SK-N-SH treated with all-trans-retinoic acid at 6 μM for 48 hours (cell line): ENCODE measurements at regions not wholly inside any gene's neighbourhood (a gene's known extent, or its start where the extent isn't known, plus 50 kb on each side); places are given as distances from the start of the nearest gene placed in this dataset.

Source experiments
- ATAC-seq: fragments of 200-7000 bp; cut with Tn5 transposase; 3 replicates; pipeline ENCODE4 v1.9.1; 2020; ENCODE audit warnings: mild to moderate bottlenecking, moderate library complexity
- ARNTL ChIP-seq: fragments of 450-650 bp; formaldehyde crosslinking; IDR thresholded peaks from 2 replicates; pipeline ENCODE4 v1.5.0; 2020; ENCODE audit warnings: low read depth, mild to moderate bottlenecking, moderate library complexity, borderline replicate concordance
- CREB5 ChIP-seq: fragments of 250-450 bp; sonication (Bioruptor Pico); IDR thresholded peaks from 2 replicates; pipeline ENCODE4 v1.5.1; 2020; ENCODE audit warnings: low read depth, mild to moderate bottlenecking, moderate library complexity
- CSRNP3 ChIP-seq: fragments of 250-450 bp; sonication (Bioruptor Pico); IDR thresholded peaks from 2 replicates; pipeline ENCODE4 v1.5.1; 2021; ENCODE audit warnings: mild to moderate bottlenecking, moderate library complexity
- POU6F1 ChIP-seq: fragments of 250-450 bp; sonication (Bioruptor Pico); IDR thresholded peaks from 2 replicates; pipeline ENCODE4 v1.8.0; 2021; ENCODE audit warnings: low read depth, mild to moderate bottlenecking, moderate library complexity, borderline replicate concordance
- PPARA ChIP-seq: fragments of 250-450 bp; sonication (Bioruptor Pico); IDR thresholded peaks from 2 replicates; pipeline ENCODE4 v1.5.0; 2020; ENCODE audit warnings: mild to moderate bottlenecking, borderline replicate concordance
- RARB ChIP-seq: fragments of 250-450 bp; sonication (Bioruptor Pico); IDR thresholded peaks from 2 replicates; pipeline ENCODE4 v1.8.0; 2021; ENCODE audit warnings: mild to moderate bottlenecking, moderate library complexity
- SNAI2 ChIP-seq: fragments of 250-450 bp; sonication (Bioruptor Pico); IDR thresholded peaks from 2 replicates; pipeline ENCODE4 v1.5.0; 2020; ENCODE audit warnings: mild to moderate bottlenecking, moderate library complexity
- TCF4 ChIP-seq: fragments of 250-450 bp; sonication (Bioruptor Pico); IDR thresholded peaks from 2 replicates; pipeline ENCODE4 v1.8.0; 2021; ENCODE audit warnings: mild to moderate bottlenecking, moderate library complexity, borderline replicate concordance
- TOX ChIP-seq: fragments of 250-450 bp; sonication (Bioruptor Pico); IDR thresholded peaks from 2 replicates; pipeline ENCODE4 v1.8.0; 2021; ENCODE audit warnings: mild to moderate bottlenecking, moderate library complexity, borderline replicate concordance
- TSHZ2 ChIP-seq: fragments of 250-450 bp; sonication (Bioruptor Pico); IDR thresholded peaks from 2 replicates; pipeline ENCODE4 v1.5.0; 2020; ENCODE audit warnings: mild to moderate bottlenecking, moderate library complexity
- ZC3H10 ChIP-seq: fragments of 250-450 bp; sonication (Bioruptor Pico); IDR thresholded peaks from 2 replicates; pipeline ENCODE4 v1.5.1; 2021; ENCODE audit warnings: mild to moderate bottlenecking, moderate library complexity
- ZFP3 ChIP-seq: fragments of 250-450 bp; sonication (Bioruptor Pico); IDR thresholded peaks from 2 replicates; pipeline ENCODE4 v1.5.0; 2020; ENCODE audit warnings: mild to moderate bottlenecking, moderate library complexity
- ZFP30 ChIP-seq: fragments of 450-650 bp; formaldehyde crosslinking; IDR thresholded peaks from 2 replicates; pipeline ENCODE4 v1.5.0; 2022; ENCODE audit warnings: mild to moderate bottlenecking, moderate library complexity
- ZNF565 ChIP-seq: fragments of 450-650 bp; formaldehyde crosslinking; conservative IDR thresholded peaks from 2 replicates; pipeline ENCODE4 v1.5.0; 2020; ENCODE audit warnings: low read depth, mild to moderate bottlenecking, moderate library complexity
- ZNF8 ChIP-seq: fragments of 450-650 bp; formaldehyde crosslinking; IDR thresholded peaks from 2 replicates; pipeline ENCODE4 v1.5.0; 2020; ENCODE audit warnings: mild to moderate bottlenecking, moderate library complexity
- TF ChIP-seq, protein P1 (sequence below): fragments of 250-450 bp; sonication (Bioruptor Pico); IDR thresholded peaks from 2 replicates; pipeline ENCODE4 v1.8.0; 2020; ENCODE audit warnings: mild to moderate bottlenecking, moderate library complexity, borderline replicate concordance

DNA sequence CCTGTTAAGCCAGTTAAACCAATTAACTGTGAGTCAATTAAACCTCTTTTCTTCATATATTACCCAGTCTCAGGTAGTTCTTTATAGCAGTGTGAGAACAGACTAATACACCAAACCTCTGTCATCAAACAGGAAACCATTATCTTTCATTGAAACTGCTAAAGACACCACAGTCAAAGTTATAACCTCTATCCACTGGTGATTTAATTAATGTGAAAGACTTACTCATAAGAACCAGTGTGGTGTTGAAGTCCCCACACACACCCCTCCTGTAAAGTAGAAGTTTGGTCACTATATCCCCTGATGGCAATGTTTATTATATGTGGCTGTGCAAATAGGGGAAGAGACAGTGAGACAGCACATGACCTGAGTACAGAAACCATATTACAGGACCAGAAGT, 228.1 kb downstream of the NEBL start:
- no peak for ATAC-seq
- no peak for TF ChIP-seq POU6F1
- TF ChIP-seq SNAI2 (CRISPR knock-in tag) = no peak
- TF ChIP-seq CSRNP3 = no peak
- no peak for TF ChIP-seq ZFP30
- TF ChIP-seq ZNF8 = no peak
- no peak for TF ChIP-seq ZC3H10 (CRISPR knock-in tag)
- TF ChIP-seq CREB5 (CRISPR knock-in tag) = no peak
- TF ChIP-seq TOX (CRISPR knock-in tag) = no peak
- TF ChIP-seq TSHZ2 (CRISPR knock-in tag) = no peak
- no peak for TF ChIP-seq ZNF565 (CRISPR knock-in tag)
- no peak for TF ChIP-seq TCF4 (CRISPR knock-in tag)

- no peak for ATAC-seq
- TF ChIP-seq ARNTL (CRISPR knock-in tag) (no peak), TSHZ2 (CRISPR knock-in tag) (no peak), CSRNP3 (no peak), PPARA (CRISPR knock-in tag) (no peak), ZFP3 (CRISPR knock-in tag) (no peak), TCF4 (CRISPR knock-in tag) (no peak), RARB (CRISPR knock-in tag) (no peak)
- TF ChIP-seq, protein P1, sequence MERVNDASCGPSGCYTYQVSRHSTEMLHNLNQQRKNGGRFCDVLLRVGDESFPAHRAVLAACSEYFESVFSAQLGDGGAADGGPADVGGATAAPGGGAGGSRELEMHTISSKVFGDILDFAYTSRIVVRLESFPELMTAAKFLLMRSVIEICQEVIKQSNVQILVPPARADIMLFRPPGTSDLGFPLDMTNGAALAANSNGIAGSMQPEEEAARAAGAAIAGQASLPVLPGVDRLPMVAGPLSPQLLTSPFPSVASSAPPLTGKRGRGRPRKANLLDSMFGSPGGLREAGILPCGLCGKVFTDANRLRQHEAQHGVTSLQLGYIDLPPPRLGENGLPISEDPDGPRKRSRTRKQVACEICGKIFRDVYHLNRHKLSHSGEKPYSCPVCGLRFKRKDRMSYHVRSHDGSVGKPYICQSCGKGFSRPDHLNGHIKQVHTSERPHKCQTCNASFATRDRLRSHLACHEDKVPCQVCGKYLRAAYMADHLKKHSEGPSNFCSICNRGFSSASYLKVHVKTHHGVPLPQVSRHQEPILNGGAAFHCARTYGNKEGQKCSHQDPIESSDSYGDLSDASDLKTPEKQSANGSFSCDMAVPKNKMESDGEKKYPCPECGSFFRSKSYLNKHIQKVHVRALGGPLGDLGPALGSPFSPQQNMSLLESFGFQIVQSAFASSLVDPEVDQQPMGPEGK (CRISPR knock-in tag) = no peak
Observed at GRCh38 chr10:20662742-20663141, 234.4 kb downstream of the NEBL start.
